KMS-11 (cell line): ENCODE measurements at regions not wholly inside any gene's neighbourhood (a gene's known extent, or its start where the extent isn't known, plus 50 kb on each side); places are given as distances from the start of the nearest gene placed in this dataset.

Experiments used
- H2AFZ ChIP-seq: fragments of 200-600 bp; sonication (generic); 2 replicates; pipeline ENCODE4 v1.6.1; 2016; ENCODE audit warnings: antibody characterized with exemption, mixed run types, low read depth
- H3K27ac ChIP-seq: fragments of 200-600 bp; sonication (generic); 2 replicates; pipeline ENCODE4 v1.6.1; 2016; ENCODE audit warnings: mild to moderate bottlenecking, mixed run types
- H3K27me3 ChIP-seq: fragments of 200-600 bp; sonication (generic); 2 replicates; pipeline ENCODE4 v1.6.1; 2017; ENCODE audit warnings: mild to moderate bottlenecking, low read depth, mixed run types, moderate library complexity; ENCODE audit not compliant: insufficient read depth
- H3K36me3 ChIP-seq: fragments of 200-600 bp; sonication (generic); 2 replicates; pipeline ENCODE4 v1.6.1; 2017; ENCODE audit warnings: mild to moderate bottlenecking, mixed run types; ENCODE audit not compliant: insufficient read depth
- H3K4me1 ChIP-seq: fragments of 200-600 bp; sonication (generic); 2 replicates; pipeline ENCODE4 v1.6.1; 2016; ENCODE audit warnings: mild to moderate bottlenecking, low read depth, mixed run types; ENCODE audit not compliant: poor library complexity, severe bottlenecking
- H3K4me2 ChIP-seq: fragments of 200-600 bp; sonication (generic); 2 replicates; pipeline ENCODE4 v1.7.0; 2016; ENCODE audit warnings: mild to moderate bottlenecking, mixed run types
- H3K4me3 ChIP-seq: fragments of 200-600 bp; sonication (generic); IDR thresholded peaks from 2 replicates; pipeline ENCODE4 v1.6.1; 2017; ENCODE audit warnings: low read depth, low read length, mixed read lengths; ENCODE audit not compliant: insufficient read depth
- H3K79me2 ChIP-seq: fragments of 200-600 bp; sonication (generic); 2 replicates; pipeline ENCODE4 v1.6.1; 2016; ENCODE audit warnings: low read depth, mixed run types; ENCODE audit not compliant: insufficient read depth
- H3K9ac ChIP-seq: fragments of 200-600 bp; sonication (generic); 2 replicates; pipeline ENCODE4 v1.6.1; 2016; ENCODE audit warnings: mild to moderate bottlenecking, mixed run types
- H4K20me1 ChIP-seq: fragments of 200-600 bp; sonication (generic); 2 replicates; pipeline ENCODE4 v1.6.1; 2016; ENCODE audit warnings: mild to moderate bottlenecking, mixed run types; ENCODE audit not compliant: insufficient read depth
- TF ChIP-seq, protein P1 (sequence below): fragments of 200-600 bp; sonication (generic); conservative IDR thresholded peaks from 2 replicates; pipeline ENCODE4 v1.6.1; 2017; ENCODE audit warnings: low read depth, mild to moderate bottlenecking, antibody characterized with exemption, low read length, moderate library complexity, mixed read lengths

DNA sequence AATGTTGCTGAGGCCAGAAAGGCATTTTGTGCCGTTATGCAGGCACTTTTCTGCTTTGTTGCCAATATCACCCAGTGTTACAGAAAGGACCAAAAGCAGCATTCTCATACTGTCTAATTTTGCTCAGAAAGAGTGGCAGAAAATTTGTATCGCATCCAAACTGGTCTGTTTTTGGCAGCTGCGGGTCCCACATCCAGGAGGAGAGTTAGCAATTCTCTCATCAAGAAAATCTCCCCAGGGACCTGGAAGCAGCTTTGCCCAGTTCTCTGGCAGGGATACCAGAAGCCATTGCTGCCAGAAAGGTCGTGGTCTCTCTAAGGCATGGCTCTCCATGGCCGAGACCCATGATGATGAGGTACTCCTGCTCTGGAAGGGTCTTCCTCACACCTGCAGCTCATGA, 489.2 kb upstream of the ZMIZ1 start:
- TF ChIP-seq, protein P1, sequence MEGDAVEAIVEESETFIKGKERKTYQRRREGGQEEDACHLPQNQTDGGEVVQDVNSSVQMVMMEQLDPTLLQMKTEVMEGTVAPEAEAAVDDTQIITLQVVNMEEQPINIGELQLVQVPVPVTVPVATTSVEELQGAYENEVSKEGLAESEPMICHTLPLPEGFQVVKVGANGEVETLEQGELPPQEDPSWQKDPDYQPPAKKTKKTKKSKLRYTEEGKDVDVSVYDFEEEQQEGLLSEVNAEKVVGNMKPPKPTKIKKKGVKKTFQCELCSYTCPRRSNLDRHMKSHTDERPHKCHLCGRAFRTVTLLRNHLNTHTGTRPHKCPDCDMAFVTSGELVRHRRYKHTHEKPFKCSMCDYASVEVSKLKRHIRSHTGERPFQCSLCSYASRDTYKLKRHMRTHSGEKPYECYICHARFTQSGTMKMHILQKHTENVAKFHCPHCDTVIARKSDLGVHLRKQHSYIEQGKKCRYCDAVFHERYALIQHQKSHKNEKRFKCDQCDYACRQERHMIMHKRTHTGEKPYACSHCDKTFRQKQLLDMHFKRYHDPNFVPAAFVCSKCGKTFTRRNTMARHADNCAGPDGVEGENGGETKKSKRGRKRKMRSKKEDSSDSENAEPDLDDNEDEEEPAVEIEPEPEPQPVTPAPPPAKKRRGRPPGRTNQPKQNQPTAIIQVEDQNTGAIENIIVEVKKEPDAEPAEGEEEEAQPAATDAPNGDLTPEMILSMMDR, result no peak
- Histone ChIP-seq H4K20me1 (no peaks in the 10 kb centered on the region), H2AFZ (no peak overlapping the region), H3K4me2 (no peak overlapping the region), H3K9ac (no peak overlapping the region), H3K36me3 (no peaks in the 10 kb centered on the region), H3K4me1 (no peaks in the 10 kb centered on the region), H3K27ac (no peak overlapping the region), H3K79me2 (no peaks in the 10 kb centered on the region), H3K4me3 (no peak overlapping the region), H3K27me3 (no peaks in the 10 kb centered on the region)

DNA sequence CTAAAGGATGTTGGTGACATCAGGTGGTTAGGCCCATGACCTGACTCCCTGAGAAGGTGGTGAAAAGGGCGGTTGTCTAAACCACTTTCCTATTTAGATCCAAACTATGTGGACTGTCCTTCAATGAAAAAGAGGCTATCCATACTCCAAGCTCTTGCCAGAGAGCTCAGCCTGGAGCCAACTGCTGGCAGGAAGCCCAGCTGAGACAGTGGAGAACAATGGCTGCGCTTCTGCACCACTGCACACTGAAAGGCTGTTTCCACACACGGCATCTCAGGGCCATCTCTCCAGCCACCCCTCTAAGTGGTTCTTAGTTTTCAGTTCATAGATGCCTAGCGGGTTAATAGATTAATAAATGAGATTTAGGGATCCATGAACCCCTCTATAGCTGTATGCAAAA, 488.8 kb upstream of the ZMIZ1 start:
- H3K27ac ChIP-seq, result no peak overlapping the region
- no peak overlapping the region for H3K4me2 ChIP-seq
- H3K9ac ChIP-seq, result no peak overlapping the region
- no peaks in the 10 kb centered on the region for H4K20me1 ChIP-seq
- H2AFZ ChIP-seq, result no peak overlapping the region
- no peaks in the 10 kb centered on the region for H3K27me3 ChIP-seq
- TF ChIP-seq, protein P1, result no peak
- no peaks in the 10 kb centered on the region for H3K36me3 ChIP-seq
- no peak overlapping the region for H3K4me3 ChIP-seq
- no peaks in the 10 kb centered on the region for H3K4me1 ChIP-seq
- H3K79me2 ChIP-seq, result no peaks in the 10 kb centered on the region

DNA sequence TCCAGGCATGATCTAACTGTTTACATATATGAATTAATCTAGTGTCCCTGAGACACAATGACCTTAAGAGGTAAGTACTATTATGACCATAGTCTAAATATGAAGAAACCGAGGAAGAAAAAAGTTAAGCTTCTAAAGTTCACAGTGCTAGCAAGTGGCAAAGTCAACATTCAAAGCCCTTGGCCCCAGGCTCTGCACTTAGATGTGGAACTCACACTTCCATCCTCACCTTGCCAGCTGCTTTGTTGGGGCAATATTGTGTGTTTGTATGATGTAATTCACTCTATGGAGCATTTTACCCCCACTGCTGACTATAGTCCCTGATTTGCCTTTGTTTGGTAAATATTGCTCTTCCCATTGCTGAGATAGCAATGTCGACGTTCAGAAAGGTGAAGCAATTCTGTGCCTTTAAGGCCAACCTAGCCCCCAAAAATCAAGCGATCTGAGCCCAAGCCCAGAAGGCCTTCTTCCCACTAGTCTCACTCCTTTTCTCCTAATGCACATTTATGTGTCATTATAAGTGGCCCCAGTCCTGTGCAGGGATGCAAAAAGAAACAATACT, 487.6 kb upstream of the ZMIZ1 start:
- Histone ChIP-seq H3K4me3 (no peak overlapping the region), H3K36me3 (no peaks in the 10 kb centered on the region)
- TF ChIP-seq, protein P1, result no peak

DNA sequence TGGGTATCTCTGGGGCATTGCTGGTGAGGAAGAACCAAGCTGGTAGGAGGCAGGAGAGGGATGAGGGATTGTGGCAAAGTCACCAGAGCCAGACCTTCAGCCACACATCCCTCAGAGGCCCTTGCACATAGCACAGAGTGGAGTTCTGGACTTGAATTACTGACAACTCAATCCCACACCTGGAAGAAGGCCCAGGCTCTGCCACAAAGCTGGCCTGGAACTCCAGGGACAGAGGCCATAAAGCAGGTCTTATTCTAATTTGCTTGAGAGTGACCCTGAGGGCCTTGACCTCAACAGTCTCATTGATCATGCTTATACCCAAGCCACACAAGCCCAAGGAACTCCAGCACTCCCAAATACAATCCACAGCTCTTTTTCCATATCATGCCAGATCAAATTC, 486.2 kb upstream of the ZMIZ1 start:
- Histone ChIP-seq H3K27me3 (no peaks in the 10 kb centered on the region), H3K79me2 (no peaks in the 10 kb centered on the region), H3K4me3 (no peak overlapping the region), H2AFZ (no peak overlapping the region), H3K36me3 (no peaks in the 10 kb centered on the region), H3K4me2 (no peak overlapping the region), H3K4me1 (no peaks in the 10 kb centered on the region), H4K20me1 (no peaks in the 10 kb centered on the region), H3K27ac (no peak overlapping the region), H3K9ac (no peak overlapping the region)
- TF ChIP-seq, protein P1, result no peak

More for the DNA sequence above, 487.6 kb upstream of the ZMIZ1 start:
- H3K4me1 ChIP-seq, result no peaks in the 10 kb centered on the region
- no peaks in the 10 kb centered on the region for H3K79me2 ChIP-seq
- no peaks in the 10 kb centered on the region for H3K27me3 ChIP-seq
- H4K20me1 ChIP-seq, result no peaks in the 10 kb centered on the region
- no peak overlapping the region for H2AFZ ChIP-seq
- H3K27ac ChIP-seq, result no peak overlapping the region
- no peak overlapping the region for H3K9ac ChIP-seq
- H3K4me2 ChIP-seq, result no peak overlapping the region

DNA sequence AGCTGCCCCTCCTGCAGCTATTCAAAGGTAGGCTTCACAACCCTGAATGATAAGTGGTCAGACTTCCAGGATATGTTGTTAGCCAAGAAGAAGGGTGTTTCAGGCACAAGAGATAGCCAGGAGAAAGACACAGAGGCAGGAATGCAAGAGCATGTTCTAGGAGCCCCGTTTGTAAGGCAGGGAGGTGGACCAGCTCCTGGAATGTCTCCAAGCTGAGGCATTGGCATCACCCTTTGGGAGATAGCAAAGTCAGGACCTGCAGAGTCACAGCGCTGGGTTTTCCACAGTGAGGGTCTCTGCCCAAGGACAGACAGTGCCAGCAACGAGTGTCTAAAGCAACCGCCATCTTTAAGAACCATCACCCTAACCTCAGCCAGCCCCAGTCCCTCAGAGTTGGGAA, 484.5 kb upstream of the ZMIZ1 start:
- TF ChIP-seq, protein P1, result no peak
- Histone ChIP-seq H3K27me3 (no peaks in the 10 kb centered on the region), H3K4me3 (no peak overlapping the region), H3K36me3 (no peaks in the 10 kb centered on the region), H3K9ac (no peak overlapping the region), H3K4me1 (no peaks in the 10 kb centered on the region), H3K79me2 (no peaks in the 10 kb centered on the region), H3K4me2 (no peak overlapping the region), H3K27ac (no peak overlapping the region), H2AFZ (no peak overlapping the region), H4K20me1 (no peaks in the 10 kb centered on the region)
